GM18907 (cell line): ENCODE measurements at regions not wholly inside any gene's neighbourhood (a gene's known extent, or its start where the extent isn't known, plus 50 kb on each side); places are given as distances from the start of the nearest gene placed in this dataset.

Source experiments
- ATAC-seq: cut with Tn5 transposase; IDR thresholded peaks from one replicate; pipeline ENCODE4 v1.9.1; 2021; ENCODE audit warnings: mild to moderate bottlenecking, moderate library complexity; ENCODE audit not compliant: unreplicated experiment

DNA sequence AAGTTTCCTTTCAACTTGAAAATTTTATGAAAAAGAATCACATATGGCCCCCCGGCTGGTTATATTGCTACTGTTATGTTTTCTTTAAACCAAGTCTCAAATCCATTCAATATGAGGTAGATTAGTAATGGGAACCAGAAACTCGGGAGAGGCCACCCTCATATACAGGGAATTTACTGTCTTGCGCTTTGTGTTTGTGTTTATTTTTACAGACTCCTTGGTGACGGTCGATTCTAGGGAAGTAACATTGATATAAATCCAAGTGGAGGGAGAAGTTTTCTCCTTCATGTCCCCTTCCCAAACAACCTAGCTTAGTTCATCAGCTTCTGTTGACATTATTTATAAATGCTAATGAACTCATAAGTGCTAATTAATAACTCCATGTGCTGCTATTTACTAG, 163.5 kb upstream of the LMO4 start:
- ATAC-seq = no peak

DNA sequence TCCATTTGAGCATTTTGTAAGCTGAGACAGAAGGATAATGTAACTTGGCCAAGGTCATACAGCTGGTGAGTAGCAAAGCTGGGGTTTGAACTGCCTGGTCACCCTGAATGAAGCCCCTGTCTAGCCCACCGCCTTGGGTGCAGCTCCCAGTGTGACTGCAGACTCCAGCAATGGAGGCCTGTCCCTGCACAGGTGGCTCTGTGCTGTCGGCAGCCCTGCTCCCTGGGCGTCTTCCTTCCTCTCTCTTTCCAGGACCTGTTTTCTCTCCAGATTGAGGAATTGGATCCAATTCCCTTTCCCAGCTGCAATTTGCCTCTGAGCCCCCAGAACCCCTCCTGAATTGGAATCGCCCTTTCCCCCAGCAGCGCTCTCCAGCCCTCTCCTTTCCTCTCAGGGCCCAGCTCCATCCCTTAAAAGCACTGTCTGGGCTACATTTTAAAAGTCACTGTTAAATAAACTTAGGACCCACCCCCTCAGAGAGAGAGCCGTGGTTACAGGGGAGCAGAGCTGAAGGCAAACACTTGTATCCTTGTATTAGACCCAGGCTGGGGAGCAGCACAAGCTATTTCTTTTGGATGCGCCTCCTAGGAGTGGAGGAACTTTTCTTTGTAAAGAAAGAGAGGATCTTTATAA, 161.4 kb upstream of the LMO4 start:
- no peak for ATAC-seq

DNA sequence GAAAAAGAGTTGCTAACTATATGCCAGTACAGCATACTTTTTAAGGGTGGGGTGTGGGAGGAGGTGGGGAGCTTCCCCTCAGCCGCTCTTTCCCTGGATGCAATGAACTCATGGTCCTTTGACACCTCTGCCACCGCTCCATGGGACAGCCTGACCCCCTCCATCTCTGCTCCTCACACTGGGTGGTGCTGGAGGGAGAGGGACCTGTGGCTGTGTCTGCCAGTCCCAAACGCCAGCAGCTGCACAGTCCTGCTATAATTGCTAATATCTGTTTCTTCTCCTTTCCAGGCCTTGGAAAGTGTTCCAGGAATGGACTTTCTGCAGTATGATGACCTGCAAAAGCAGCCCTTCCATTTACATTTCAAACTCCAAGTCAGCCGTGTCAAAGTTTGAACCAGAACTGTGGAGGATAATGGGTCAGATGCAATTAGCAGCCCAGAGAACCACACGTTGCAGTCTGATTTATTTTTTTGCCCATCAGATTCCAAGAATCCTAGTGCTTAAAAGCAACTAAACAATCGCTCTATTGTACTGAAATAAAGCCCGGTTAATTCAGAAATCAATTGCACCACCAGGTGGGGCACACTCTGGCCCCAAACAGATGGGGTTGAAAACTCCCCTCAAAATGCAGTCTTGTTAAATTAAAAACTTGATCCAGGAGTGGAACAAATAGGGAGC, 160.7 kb upstream of the LMO4 start:
- no peak for ATAC-seq

DNA sequence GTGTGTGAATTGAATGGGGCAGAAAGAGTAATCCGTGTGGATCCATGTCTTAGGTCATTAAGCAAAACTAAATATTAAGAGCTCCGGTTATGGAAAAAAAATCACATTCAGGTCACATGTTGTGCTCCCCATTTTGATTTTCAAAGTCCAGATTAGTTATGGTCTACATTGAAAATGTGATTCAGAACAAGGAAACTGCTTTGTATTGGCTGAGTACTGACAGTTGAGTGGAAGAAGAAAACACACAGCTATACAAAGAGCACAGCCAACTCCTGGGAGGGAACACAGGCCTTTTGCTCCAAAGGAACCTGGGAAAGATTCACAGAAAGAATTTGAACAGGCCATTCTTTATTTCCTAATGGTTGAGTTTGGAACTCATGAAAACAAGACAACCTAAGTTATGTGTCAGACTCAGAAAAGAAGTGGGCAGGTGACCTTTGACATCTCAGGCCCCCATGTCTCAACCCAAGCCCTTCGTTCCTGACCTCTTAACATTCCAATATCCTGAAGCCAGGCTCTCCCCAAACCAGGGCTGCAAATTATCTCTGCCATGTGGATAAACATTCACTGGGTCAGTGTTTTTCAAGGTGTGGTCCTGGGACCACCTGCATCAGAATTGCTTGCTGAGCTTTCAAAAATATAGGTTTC, 159.3 kb upstream of the LMO4 start:
- ATAC-seq = no peak

DNA sequence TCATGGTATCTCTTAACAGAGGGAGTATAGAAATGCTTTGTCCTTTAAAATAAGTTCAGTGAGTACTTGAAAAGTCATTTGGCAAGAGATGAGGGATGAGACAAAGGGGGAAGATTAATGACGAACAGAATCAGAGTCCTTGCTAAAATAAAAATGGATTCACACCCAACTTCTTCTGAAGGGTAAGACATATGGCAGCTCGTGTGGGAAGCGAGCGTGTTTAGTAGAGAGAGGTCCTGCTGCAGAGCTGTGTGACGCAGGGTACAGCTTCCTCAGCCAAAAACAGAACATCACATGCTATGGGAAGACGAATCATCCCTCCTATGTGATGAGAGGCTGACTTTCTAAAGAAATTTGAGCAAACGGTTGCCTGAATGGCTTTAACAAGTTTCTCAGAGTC, 158.5 kb upstream of the LMO4 start:
- no peak for ATAC-seq

DNA sequence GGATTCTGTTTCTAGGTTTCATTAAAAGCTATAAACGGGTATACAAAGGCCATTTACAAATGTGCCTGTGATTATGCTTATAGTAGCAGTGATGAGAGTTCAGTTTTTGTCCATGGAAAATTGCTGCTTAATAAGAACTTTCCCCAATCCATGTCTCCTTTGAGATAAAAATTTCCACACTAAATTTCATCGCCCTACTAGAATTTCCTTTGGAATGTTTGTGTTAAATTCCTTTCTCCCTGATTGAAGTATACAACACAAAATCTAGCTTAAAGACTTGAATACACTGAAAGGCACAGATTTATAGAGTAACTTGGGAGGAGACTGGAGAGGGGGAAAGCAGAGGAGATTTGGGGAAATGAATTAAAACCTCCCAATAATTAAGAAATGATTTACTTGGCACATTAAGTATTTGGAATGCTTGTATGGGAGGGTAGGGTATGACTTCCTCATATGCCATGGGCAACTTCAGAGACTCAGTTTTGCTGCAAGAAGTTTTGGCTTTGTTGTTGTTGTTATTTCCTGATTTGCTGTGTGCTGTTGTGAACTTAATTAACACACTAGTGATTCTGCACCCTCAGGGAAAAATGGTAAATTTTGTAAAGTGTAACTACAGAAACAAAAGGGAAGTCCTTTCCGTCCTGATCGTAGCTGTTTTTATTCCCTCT, 157.6 kb upstream of the LMO4 start:
- ATAC-seq = no peak

DNA sequence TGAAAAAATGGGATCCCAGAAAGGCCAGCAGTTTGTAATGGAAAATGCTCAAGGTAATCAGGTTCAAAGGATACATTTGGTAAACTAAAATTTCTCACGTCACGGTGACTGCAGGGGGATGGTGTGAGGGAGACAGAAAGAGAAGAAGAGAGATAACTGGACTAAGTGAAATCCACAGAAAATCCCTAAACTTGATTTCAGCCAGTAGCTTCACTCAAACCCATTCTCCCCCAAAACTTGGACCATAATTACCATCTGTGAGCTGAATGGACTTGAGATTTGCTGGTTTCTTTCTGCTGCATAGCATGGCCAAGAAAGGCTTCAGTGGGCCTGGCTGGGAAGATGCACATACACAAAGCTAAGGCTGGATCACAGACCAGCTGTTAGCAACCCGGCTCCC, 155.4 kb upstream of the LMO4 start:
- ATAC-seq = no peak

DNA sequence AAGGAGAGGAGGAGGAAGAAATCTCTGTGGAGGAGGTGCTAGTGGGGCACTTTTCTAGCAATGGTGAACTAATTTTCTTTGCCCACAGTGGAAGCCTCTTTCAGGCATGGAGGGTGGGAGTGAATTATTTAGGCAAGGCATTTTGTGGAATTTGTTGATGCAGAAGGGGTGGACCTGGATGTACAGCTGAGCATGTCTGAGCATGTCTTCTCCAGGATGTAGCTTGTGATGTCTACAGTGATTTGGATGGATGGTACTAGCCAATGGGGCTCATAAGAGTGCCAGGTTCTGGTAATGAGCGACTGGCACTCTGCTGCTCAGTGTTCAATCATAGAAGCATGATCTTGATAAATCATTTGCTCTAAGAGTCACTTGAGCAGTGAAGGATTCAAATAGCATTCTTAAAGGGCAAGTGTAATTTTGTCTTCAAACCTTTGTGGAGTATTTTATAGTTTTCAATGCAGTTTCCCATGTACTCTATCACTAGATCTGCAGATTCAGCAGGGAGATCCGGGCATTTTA, 153.9 kb upstream of the LMO4 start:
- no peak for ATAC-seq

DNA sequence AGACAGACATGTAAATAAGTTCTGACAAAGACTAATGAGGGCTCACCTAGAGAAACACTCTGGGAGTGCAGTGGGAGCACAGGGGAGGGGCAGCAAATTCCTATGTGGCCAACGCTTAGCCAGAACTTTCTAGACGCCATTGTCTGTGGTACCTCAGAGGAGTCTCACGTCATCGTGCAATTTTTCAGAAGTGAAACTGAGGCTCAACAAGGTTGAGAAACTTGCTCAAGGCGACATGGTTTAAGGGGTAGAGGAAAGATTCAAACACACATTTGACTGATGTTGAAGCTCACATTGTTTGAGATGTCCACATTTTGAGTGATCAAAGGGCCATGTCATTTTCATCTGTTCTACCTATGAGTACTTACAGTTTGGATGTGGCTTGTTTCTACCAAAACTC, 152.6 kb upstream of the LMO4 start:
- no peak for ATAC-seq

DNA sequence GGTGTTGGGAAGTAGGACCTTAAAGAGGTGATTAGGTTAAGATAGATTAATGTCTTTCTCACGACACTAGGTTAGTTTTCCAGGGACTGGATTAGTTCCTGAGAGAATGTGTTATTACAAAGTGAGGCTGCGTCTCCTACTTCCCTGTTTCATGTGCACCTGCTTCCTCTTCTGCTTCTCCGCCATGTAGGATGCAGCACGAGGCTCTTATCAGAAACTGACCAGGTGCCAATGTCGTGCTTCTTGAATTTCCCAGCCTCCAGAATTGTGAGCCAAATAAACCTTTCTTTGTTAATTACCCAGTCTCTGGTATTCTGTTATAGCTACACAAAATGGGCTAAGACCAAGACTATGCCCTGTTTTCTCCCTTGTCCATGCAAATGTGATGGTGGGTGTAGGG, 152.2 kb upstream of the LMO4 start:
- no peak for ATAC-seq

DNA sequence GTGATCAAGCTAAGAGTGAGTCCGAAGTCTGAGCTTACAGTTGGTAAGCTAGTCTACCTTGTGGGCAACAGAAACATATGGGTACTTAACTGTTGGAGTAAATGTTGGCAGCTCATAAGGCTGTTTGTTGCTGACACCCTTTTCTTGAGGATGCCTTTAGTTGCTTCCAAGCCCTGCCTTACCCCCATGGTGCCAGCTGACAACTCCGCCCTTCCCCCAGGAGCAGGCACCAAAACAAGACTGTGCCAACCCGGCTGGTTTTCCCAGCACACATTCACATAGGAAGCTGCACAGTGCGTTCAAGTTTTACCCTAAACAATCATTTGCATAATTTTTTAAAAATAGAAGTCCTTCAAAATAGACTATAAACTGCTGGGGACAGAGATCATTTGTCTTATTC, 150.2 kb upstream of the LMO4 start:
- no peak for ATAC-seq

DNA sequence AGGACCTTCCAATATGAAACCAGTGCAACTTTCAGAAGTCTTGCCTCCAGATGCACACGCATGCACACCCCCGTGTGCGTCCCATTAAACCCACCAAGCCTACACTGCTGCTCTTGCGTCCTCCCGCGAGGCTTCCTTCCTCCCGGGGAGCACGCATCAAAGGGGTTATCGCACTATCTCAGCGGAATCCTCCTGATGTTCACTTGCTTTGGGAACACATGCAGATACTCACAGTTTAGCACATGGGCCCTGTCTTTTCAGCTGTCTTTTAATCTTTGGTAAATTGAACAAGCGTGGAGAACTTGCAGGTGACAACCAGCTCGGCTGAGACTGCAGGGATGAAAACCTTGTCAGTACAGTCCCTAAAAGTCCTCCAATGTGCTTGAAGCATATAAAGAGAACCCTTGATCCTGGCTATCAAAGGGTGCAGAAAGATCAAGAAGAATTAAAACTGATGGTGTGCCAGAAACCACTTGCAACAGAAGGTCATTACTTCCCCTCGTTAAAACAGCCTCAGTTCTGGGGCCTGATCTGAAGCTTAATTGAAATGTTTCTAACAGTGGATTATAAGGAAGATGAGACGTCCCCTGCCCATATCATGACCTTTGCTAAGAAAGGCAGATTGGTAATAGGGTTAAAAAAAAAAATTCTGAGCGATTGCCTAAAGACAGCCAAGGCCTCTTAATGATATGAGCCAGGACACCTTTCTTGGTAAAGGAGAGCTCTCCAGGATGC, 149.4 kb upstream of the LMO4 start:
- ATAC-seq = no peak

DNA sequence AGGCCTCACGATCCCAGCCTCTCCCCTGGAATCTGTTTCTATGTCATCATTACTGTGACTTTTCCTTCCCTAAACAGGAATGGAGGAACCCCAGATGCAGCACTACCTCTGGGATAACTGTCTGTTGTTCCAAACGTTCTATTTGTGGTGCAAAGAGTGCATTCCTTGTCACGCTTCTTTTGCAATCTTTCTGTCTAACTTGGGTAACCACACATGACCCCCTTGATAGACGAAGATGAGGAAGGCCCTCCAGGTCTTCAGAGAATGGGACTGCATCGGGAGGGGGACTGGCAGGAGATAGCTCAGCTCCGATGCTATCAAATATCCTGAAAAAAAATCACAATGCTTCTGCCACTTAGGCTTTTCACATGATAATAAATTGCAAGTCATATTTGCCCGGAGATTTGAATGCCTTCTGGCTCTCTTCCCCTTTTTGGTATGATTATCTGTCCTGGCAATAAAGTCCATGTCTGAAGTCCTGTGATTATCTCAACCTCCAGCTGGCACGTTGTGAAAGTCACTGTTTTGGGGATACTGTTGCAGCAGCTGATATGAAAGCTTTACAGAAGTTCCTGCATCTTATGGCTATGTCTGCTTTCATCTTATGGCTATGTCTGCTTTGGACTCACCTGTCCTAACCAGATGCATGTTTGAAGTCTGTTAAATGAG, 148.7 kb upstream of the LMO4 start:
- ATAC-seq = no peak

DNA sequence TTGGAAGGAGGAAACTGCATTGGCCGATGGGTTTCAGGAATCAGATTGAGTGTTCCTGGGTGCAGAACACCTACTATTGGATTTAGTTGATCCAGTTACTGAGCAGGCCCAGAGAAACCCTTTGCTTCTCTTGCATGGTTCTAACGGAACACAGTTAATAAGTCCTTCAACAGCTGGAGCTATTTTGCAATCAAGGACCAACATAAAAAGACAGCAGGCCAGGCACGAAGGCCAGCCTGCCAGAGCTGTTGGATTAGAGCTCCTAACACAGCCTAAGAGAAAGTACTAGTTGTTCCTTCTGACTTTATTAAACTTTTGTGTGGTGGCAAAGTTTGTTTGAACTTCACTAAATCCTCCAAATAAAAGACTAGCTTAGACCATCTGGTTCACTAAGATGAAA, 148.0 kb upstream of the LMO4 start:
- ATAC-seq = no peak

DNA sequence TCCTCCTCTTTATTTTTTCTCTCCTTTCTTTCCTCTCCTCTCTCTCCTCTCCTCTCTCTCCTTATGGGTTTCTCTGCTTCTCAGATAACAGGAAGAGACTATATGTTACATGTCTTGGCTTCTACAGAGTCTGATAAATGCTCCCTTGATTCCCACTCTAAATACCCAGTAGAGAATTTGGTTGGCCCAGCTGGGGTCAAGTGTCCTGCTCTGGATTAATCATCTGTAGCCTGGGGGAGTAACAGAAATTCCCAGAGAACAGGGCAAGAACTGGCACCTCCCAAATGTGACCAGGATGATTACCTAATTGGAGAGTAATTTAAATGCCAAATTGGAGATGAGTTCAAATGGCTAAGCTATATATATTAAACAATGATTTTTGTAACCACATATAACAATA, 146.1 kb upstream of the LMO4 start:
- no peak for ATAC-seq

DNA sequence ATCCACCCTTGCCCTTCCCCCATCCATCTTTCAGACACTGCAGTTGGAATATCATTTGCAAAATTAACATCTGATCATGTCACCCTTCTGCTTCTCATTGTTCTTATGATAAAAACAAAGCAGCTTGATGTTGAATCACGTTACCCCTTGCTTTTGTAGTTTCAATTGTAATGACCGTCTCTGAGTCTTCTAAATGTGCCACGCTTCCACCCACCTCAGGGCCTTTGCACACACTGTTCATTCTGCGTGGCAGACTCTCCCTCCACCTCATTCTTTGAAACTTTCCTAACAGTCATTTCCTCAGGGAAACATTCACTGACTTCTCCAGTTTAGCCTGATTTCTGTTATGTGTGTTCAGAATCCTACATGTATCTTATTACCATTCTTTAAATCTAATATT, 143.6 kb upstream of the LMO4 start:
- ATAC-seq = no peak

DNA sequence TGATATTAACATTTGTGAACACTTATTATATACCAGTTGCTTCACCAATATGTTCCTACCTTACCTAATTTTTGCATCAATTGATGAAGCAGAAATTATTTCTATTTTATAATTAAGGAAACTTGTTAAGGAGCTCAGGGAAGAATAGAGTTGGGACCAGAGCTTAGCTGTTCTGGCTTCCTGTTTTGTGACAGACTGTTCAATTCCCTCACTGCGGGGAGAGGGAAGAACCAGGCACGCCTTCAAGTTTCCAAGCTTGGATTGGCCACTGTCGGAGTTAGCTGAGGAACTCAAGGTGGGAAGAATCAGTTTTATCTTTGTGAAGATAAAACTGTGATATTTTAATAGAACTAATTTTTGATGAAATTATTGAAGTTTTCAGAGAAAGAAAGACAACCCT, 142.3 kb upstream of the LMO4 start:
- ATAC-seq = no peak

DNA sequence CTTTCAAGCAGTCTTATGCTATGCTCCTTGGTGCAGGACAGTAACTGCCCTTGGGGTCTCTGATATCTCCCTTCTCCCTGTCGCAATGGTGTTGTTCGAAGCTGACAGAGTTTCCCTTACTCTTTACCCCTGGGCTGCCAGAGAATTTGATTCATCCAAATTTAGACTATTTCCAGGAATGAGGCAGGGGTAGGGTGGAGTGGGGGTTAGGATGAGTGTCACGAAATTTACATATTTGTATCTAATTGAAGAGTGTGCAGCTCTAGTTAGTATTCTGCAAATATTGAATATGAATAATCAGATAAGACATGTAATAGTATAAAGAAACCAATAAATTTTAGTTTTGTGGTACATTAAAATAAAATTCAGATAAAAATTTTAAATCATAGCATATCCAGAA, 140.0 kb upstream of the LMO4 start:
- no peak for ATAC-seq

DNA sequence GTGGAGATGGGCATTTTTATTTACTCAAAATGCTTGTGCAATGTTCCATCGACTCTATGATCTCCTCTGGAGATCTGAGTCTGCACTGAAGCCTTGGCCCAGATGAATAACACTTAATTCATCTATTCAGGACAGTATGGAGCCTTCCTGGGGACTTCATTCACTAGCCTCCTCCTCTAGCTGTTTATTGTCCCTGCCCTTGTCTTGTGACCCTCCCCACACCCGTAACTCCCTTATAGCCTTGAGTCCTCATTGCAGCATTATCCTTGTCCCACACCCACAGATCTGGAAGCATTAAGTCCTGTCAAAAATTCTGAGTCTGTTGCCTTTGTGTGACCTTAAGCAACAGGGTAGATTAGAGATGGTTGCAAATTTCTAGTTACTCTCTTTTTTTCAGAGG, 138.3 kb upstream of the LMO4 start:
- ATAC-seq = no peak

DNA sequence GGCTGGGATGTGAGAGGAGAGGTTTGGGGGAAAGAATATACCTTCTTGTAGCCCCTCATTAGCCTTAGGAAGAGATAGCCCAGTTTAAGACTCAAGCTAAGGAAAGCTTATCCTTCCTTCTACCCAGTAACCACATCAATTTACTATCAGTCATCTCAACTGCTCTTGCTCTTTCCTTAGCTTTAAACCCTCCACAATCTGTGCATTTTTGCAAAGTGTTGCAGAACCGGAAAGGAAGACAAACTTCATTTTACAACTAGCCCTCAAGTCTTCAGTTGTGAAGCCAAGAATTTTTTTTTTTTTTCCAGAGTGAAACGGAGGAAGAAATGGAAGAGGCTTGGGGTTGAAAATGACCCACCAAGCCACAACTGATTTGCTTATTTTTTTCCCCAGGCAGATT, 137.0 kb upstream of the LMO4 start:
- ATAC-seq = no peak
